Suprapubic skin (tissue), 4 donors: ENCODE measurements at regions not wholly inside any gene's neighbourhood (a gene's known extent, or its start where the extent isn't known, plus 50 kb on each side); places are given as distances from the start of the nearest gene placed in this dataset.
A peak's percentile ranks its signal among the peaks of the same experiment; 100 is the strongest.

Source experiments
- DNase-seq, 2 donors: peaks; one replicate each; pipeline ENCODE4 v3.0.0-alpha.2; 2019; ENCODE audit warnings: low spot score in 2 of 2
- H3K27ac ChIP-seq: fragments of 200-600 bp; sonication (generic); one replicate; pipeline ENCODE4 v1.5.1; 2019
- H3K27me3 ChIP-seq: fragments of 200-600 bp; sonication (generic); one replicate; pipeline ENCODE4 v1.5.1; 2019
- H3K36me3 ChIP-seq: fragments of 200-600 bp; sonication (generic); one replicate; pipeline ENCODE4 v1.5.1; 2019
- H3K4me1 ChIP-seq: fragments of 200-600 bp; sonication (generic); one replicate; pipeline ENCODE4 v1.5.1; 2019
- H3K4me3 ChIP-seq: fragments of 200-600 bp; sonication (generic); one replicate; pipeline ENCODE4 v1.5.1; 2019; ENCODE audit warnings: mild to moderate bottlenecking
- H3K9me3 ChIP-seq: fragments of 200-600 bp; sonication (generic); one replicate; pipeline ENCODE4 v1.5.1; 2019
- EP300 ChIP-seq: sonication (generic); formaldehyde crosslinking; IDR thresholded peaks from one replicate; pipeline ENCODE4 v1.6.1; 2017; ENCODE audit warnings: antibody characterized with exemption
- POLR2A ChIP-seq, 2 donors: fragments of 450-650 bp; IDR thresholded peaks; one replicate each; pipeline ENCODE4 v1.6.1; 2017; ENCODE audit warnings: antibody characterized with exemption in 2 of 2, mild to moderate bottlenecking in 2 of 2, moderate library complexity in 2 of 2
- POLR2AphosphoS5 ChIP-seq, 3 donors: sonication (generic); formaldehyde crosslinking; IDR thresholded peaks; one replicate each; pipeline ENCODE4 v1.6.1; 2017; ENCODE audit warnings: antibody characterized with exemption in 3 of 3
- WGBS: methylation state at CpG from one replicate; pipeline ENCODE4 v1.1.5; 2018; 5-methylcytosine and 5-hydroxymethylcytosine counted together
- TF ChIP-seq, protein P1 (sequence below), 2 donors: fragments of 200-600 bp in 1 of 2; fragments of 450-650 bp in 1 of 2; sonication (generic) in 1 of 2; IDR thresholded peaks; one replicate each; pipeline ENCODE4 v1.5.1; 2016 to 2019; ENCODE audit warnings: antibody characterized with exemption in 2 of 2, mild to moderate bottlenecking in 1 of 2, moderate library complexity in 1 of 2

DNA sequence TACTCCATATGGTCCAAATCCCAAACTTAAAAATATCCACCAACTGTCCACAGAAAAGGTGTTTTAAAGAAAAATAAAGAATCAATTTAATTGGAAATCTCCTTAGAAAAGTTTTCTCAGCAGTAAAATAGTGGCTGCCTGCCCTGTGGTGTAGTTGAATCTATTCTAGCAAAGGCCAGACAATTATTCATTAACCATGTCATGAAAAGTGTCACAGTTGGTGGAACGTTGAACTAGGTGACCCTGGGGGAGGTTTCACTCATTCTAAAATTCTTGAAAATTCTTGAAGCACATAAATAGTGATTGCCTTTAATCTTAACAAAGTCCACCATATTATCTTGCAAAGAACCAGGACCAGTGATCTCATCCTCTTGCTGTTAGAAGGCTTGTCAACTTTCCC, 78.4 kb upstream of the GZMB start:
- no peaks in the 10 kb centered on the region for H3K27me3 ChIP-seq
- H3K36me3 ChIP-seq = no peaks in the 10 kb centered on the region
- no peak for TF ChIP-seq POLR2A (IDR thresholded peaks at IDR 0.05)
- TF ChIP-seq, protein P1, sequence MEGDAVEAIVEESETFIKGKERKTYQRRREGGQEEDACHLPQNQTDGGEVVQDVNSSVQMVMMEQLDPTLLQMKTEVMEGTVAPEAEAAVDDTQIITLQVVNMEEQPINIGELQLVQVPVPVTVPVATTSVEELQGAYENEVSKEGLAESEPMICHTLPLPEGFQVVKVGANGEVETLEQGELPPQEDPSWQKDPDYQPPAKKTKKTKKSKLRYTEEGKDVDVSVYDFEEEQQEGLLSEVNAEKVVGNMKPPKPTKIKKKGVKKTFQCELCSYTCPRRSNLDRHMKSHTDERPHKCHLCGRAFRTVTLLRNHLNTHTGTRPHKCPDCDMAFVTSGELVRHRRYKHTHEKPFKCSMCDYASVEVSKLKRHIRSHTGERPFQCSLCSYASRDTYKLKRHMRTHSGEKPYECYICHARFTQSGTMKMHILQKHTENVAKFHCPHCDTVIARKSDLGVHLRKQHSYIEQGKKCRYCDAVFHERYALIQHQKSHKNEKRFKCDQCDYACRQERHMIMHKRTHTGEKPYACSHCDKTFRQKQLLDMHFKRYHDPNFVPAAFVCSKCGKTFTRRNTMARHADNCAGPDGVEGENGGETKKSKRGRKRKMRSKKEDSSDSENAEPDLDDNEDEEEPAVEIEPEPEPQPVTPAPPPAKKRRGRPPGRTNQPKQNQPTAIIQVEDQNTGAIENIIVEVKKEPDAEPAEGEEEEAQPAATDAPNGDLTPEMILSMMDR (IDR thresholded peaks at IDR 0.05) = no peak
- no peak for TF ChIP-seq POLR2AphosphoS5 (IDR thresholded peaks at IDR 0.05)
- no peak for TF ChIP-seq EP300
- no peaks in the 10 kb centered on the region for H3K4me1 ChIP-seq
- H3K4me3 ChIP-seq = no peak overlapping the region
- no peak for DNase-seq
- 66% methylated on average over 1 of the region's 1 CpG for WGBS
- H3K27ac ChIP-seq = no peak overlapping the region
- H3K9me3 ChIP-seq = no peaks in the 10 kb centered on the region

DNA sequence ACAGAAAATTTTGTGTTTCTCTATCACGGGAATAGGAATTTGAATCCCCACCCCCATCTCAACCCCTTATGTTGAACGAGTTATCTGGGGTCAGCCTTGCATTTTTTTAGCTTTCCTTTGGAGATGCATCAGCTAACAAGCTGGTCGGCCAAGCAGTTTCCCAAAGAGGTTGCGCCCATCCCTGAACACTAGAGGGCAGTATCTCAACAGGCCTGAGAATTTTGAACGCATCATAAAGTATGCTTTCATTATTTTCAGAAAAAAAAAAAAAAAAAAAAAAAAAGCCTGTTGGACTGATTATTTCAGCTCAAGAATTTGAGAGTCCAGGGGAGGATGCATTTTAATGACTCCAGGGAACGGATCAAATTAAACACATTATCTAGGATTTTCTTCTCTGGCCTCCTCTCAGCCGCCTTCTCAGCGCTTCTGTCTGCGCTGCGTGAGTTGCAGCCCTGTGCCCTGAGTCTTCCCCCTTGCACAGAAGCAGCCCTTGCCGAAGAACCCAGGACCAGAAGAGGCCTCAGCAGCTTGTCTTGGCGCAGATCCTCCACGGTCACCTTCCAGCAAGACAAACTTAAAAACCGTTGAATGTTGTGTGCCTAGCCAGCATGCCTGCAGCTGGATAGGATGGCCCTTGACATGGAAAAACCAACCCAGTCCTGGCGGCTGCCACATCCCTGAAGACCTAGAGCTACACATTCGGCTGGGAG, 76.6 kb upstream of the GZMB start:
- no peaks in the 10 kb centered on the region for H3K36me3 ChIP-seq
- H3K4me3 ChIP-seq = peak overlapping the region; percentile 26
- 39% methylated on average over 16 of the region's 16 CpGs for WGBS
- H3K27ac ChIP-seq = no peak overlapping the region
- no peaks in the 10 kb centered on the region for H3K9me3 ChIP-seq
- TF ChIP-seq, protein P1 (IDR thresholded peaks at IDR 0.05) = peak in 1 of 2 donors; percentile 71
- TF ChIP-seq EP300 (no peak), POLR2AphosphoS5 (IDR thresholded peaks at IDR 0.05) (no peak), POLR2A (IDR thresholded peaks at IDR 0.05) (no peak)
- no peak for DNase-seq
- H3K4me1 ChIP-seq = no peaks in the 10 kb centered on the region
- no peaks in the 10 kb centered on the region for H3K27me3 ChIP-seq

DNA sequence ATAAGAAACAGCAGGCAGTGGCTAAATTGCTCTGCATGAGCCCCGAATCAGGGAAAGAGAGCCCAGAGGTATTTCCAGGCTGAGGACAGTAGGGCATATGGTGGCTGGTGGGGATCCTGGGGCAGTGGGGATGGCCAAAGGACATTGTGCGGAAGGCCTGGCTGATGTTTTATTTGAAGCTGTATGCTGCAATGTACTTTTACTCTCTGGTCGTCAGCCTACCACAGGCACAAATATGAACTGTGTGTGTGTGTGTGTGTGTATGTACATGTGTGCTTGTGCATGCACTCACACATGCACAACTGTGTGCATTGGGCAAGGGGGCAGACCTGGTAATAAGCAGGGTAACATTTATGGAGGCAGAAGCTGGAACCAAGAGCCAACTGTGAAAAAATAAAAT, 74.7 kb upstream of the GZMB start:
- Histone ChIP-seq H3K9me3 (no peaks in the 10 kb centered on the region), H3K27me3 (no peaks in the 10 kb centered on the region), H3K4me3 (no peak overlapping the region), H3K27ac (no peak overlapping the region), H3K36me3 (no peaks in the 10 kb centered on the region), H3K4me1 (no peaks in the 10 kb centered on the region)
- no peak for DNase-seq
- TF ChIP-seq POLR2A (IDR thresholded peaks at IDR 0.05) = no peak
- TF ChIP-seq EP300 = no peak
- TF ChIP-seq, protein P1 (IDR thresholded peaks at IDR 0.05) = no peak
- no peak for TF ChIP-seq POLR2AphosphoS5 (IDR thresholded peaks at IDR 0.05)
- WGBS = 87% methylated on average over 3 of the region's 3 CpGs

DNA sequence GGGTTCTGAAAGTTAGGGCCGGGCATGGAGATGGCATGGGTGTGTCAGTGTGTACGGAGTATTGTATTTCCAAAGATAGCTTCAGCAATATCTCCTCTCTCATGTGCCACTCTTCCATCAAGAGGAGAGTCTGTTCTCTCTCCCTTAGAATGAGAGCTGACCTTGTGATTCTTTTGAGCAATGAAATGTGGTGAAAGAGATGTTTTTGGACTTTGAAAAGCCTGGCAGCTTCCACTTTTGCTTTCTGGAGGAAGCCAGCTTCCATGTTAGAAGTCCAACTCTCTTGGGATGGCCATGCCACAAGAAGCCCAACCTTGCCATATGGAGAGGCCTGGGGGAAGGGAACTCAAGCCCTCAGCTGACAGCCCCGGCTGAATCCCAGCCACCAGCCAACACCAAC, 72.4 kb upstream of the GZMB start:
- Histone ChIP-seq H3K36me3 (no peaks in the 10 kb centered on the region), H3K27ac (no peak overlapping the region), H3K4me3 (no peak overlapping the region), H3K27me3 (no peaks in the 10 kb centered on the region), H3K4me1 (no peaks in the 10 kb centered on the region), H3K9me3 (no peaks in the 10 kb centered on the region)
- DNase-seq = no peak
- no peak for TF ChIP-seq POLR2A (IDR thresholded peaks at IDR 0.05)
- 67% methylated on average over 3 of the region's 3 CpGs for WGBS

DNA sequence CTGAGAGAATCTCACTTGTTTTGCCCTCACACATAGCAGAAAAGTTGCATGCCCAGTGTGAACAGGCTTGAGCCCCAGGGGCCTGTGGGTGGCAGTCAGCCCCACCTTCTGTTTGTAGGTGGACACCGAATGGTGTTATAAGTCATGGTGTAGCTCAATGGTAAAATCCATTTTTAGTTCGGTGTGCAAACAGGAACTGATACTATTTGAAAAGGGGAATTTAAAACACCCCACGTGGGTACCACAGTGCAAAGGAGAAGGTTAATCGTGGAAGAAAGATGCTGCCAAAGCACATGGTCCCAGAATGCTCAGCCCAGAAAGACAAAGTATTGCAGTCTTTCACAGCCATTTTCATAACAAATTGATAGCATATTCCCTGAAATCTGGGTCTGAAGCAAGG, 71.8 kb upstream of the GZMB start:
- H3K4me3 ChIP-seq = no peak overlapping the region

DNA sequence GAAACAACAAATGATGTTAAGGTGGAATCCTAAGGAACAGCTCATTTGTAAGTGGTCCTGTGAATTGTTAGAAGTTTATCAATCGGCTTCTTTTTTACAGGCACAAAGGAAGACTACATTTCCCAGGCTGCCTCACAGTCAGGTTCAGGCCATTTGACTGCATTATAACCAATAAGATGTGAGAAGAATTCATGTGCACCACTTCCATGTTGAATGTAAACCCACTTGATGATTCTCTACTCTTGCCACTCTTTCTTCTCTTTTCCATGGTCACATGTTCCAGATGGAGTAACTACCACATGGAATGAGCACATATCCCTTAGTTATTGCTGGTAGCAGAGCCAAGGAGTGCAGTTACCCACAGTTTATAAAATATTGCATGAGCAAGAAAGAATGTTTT, 67.1 kb upstream of the GZMB start:
- no peaks in the 10 kb centered on the region for H3K27me3 ChIP-seq
- H3K4me3 ChIP-seq = no peak overlapping the region
- no peaks in the 10 kb centered on the region for H3K9me3 ChIP-seq
- no peak for DNase-seq
- no peaks in the 10 kb centered on the region for H3K4me1 ChIP-seq
- TF ChIP-seq POLR2AphosphoS5 (IDR thresholded peaks at IDR 0.05) (no peak), POLR2A (IDR thresholded peaks at IDR 0.05) (no peak), EP300 (no peak)
- TF ChIP-seq, protein P1 (IDR thresholded peaks at IDR 0.05) = no peak
- WGBS = 87% methylated on average over 1 of the region's 1 CpG
- H3K36me3 ChIP-seq = no peaks in the 10 kb centered on the region
- H3K27ac ChIP-seq = no peak overlapping the region

More for the DNA sequence above, 71.8 kb upstream of the GZMB start:
- no peaks in the 10 kb centered on the region for H3K27me3 ChIP-seq
- H3K9me3 ChIP-seq = no peaks in the 10 kb centered on the region
- no peak for TF ChIP-seq EP300
- TF ChIP-seq POLR2A (IDR thresholded peaks at IDR 0.05) = no peak
- H3K4me1 ChIP-seq = no peaks in the 10 kb centered on the region
- H3K36me3 ChIP-seq = no peaks in the 10 kb centered on the region
- no peak overlapping the region for H3K27ac ChIP-seq
- DNase-seq = no peak
- WGBS = 86% methylated on average over 4 of the region's 4 CpGs
